IPS-NIHi7 (cell line): ENCODE measurements at regions not wholly inside any gene's neighbourhood (a gene's known extent, or its start where the extent isn't known, plus 50 kb on each side); places are given as distances from the start of the nearest gene placed in this dataset.

Experiments used
- DNase-seq: peaks from one replicate; pipeline ENCODE4 v3.0.0; 2012; ENCODE audit warnings: mixed read lengths; ENCODE audit errors: extremely low spot score

DNA sequence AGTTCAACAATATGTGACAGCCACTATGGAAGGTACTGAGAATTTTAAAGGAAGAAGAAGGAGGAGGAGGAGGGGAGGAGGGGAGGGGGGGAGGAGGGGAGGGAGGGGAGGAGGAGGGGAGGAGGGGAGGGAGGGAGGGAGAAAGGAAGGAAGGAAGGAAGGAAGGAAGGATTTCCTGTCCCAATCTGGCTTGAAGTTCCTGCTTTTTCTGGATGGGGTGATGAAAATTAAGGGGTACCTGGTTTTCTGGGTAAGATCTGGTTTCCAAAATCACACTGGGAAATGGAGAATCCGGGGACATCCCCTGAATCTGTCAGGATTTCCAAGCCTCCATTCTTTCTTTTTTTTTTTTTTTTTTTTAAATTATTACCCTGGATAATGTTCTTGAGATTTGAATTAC lies 271.8 kb downstream of the MTX2 start:
- no peak for DNase-seq

- DNase-seq: no peak
Measured at GRCh38 chr2:176542476-176542875, 273.2 kb downstream of the MTX2 start.

DNA sequence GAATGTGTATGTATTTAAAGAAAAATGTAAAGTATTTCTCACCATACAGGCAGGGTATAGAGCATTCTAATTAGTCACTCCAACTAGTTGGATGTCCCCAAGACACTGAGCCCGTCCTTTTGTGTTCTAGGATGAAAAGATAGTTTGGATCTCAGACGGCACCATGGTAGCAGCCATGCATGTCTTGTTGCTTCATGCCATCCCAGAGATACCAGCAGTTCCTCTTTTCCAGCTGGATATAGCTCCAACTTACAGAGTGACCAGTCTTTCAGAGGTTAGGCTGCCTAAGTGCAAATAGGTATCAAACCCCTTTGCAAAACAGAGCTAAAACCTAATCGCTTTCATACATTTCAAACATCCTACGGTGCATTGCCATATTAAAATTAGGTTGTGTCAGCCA lies 275.3 kb downstream of the MTX2 start:
- DNase-seq: no peak

DNA sequence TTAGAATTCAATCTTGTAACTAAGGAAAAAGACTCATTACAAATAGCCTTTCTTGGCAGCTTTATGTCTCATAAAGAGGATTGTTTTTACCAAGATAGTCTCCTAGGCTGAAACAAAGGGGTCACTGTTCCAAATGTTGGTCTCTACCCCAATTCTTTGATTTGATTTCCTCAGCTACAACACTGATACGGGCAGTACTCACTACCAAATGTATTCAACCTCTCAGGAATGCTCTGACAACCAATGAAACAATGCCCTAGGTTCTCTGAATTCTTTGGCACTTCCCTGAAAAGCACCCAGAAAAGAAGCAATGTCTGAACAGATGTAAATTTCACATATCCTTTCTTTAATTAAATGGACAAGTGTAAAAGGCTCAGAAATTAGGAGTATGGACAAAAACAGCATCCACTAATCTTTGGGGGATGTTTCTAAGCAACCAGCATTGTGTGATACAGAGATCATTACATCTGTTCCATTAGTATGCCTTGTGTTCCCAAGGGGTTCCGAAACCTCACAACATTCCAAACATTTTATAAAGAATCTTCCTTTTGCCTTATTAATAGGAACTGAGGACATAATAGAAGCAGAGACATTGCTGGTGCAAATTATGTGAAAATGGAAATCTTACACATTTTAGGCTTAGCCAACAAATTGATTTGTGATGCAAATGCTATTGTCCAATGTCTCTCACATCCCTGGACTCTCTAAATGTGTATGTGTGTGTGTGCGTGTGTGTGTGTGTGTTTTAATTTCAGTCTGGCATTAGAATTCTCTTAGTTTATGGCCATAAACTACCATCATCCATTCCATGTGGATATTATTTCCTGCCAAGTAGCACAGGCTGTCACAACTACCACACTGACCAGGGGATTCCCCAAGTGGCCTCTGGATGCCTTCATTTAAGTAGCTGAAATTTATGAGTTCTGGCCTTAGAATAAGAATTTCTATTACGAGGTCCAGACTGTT lies 276.0 kb downstream of the MTX2 start:
- DNase-seq: no peak

GRCh38 chr2:176546550-176546949 lies 277.3 kb downstream of the MTX2 start:
- DNase-seq: no peak

DNA sequence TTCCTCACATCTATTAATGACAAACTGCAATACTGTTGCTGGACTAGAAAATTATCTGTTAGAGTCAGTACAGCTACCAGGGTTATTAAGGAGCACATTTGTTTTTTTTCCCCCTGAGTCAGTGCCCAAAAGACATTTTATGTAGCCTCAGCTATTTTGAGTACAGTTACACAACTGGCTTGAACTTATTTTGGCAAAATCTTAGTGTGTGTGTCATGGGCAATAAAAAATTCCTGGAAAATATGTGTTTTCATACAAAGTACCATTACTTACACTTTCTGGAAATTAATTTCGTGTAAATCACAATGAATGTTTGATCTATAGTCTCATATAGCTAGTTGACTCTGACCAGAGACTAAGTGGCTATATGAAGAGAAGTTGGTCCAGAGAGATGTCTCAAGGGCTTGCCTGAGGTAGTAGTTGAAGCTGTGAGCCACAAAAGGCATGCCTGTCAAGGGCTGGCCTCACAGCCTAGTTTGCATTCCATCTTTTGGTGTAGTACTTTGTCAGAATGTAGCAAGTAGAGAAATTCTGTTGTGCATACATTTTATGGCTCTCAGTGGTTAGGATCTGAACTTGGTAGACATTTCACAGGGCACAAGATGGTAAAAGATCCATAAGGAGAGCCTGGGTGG lies 283.4 kb downstream of the MTX2 start:
- no peak for DNase-seq

GRCh38 chr2:176553685-176554100 lies 284.5 kb downstream of the MTX2 start:
- DNase-seq: peak; percentile 67

DNA sequence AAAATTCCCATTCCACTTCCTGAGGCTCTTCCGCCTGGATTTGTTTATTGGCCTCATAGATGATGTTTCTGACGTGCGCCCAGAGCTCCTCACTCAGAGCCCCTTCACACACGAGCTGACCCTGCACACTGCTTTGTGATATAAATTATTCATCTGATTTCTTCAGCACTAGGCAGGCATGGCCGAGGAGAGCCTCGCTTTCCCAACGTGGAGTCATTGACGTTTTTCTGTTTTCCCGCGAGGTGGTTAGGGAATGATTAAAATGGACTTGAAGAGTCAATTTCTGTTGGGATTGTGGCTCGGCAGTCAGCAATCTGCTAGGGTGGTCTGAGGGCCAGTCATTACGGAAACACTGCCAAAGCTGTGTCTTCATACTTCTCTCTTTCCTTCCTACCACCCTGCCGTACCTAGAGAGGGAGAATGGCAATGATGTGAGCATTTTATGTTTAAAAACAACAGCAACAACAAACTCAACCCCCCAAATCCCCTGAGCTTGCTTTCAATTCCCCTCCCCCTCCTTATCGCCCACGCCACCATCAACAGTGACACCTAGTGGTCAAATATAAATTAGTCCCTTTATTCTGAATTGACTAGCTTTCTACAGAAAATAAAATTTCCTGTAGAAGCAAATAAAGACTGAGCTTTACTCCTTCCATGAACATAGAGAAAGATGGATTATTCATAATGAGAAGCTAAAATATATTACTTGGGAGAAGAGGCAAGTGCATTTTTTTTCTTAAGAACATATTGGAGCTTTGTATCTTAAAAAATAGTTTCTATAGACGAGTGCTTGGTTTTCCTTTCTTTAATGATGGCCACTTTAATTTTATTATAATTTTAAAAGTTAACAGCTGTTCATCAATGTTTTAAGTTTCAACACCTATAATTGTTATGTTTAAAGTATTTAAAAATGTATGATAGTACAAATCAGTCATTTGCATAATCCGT lies 285.1 kb downstream of the MTX2 start:
- DNase-seq: peak; percentile 69

DNA sequence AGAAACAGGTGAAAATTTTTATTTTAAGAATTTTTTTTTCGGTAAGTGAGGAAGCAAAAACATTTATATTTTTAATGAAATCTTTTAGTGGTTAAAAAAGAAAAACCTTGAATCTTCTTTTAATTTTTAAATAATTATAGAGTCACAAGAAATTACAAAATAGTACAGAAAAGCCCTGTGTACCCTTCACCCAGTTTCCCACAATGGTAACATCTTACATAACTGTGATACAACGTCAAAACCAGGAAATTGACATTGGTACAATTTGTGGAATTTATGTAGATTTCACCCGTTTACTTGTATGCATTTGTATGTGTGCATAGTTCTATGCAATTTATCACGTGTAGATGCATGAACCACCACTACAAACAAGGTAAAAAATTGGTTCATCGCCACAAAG lies 285.9 kb downstream of the MTX2 start:
- no peak for DNase-seq

DNA sequence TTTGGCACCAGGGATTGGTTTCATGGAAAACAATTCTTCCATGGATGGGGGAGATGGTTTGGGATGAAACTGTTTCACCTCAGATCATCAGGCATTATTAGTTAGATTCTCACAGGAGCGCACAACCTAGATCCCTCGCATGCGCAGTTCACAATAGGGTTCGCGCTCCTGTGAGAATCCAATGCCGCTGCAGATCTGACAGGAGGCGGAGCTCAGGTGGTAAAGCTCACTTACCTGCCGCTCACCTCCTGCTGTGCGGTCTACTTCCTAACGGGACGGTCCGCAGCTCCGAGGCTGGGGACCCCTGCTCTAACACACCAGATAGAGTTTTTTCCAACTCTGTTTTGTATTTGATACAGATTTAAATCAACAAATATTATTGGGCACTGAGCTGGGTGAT lies 286.5 kb downstream of the MTX2 start:
- no peak for DNase-seq

GRCh38 chr2:176556373-176556772 lies 287.1 kb downstream of the MTX2 start:
- no peak for DNase-seq

GRCh38 chr2:176557821-176558220 lies 288.6 kb downstream of the MTX2 start:
- DNase-seq: no peak

DNA sequence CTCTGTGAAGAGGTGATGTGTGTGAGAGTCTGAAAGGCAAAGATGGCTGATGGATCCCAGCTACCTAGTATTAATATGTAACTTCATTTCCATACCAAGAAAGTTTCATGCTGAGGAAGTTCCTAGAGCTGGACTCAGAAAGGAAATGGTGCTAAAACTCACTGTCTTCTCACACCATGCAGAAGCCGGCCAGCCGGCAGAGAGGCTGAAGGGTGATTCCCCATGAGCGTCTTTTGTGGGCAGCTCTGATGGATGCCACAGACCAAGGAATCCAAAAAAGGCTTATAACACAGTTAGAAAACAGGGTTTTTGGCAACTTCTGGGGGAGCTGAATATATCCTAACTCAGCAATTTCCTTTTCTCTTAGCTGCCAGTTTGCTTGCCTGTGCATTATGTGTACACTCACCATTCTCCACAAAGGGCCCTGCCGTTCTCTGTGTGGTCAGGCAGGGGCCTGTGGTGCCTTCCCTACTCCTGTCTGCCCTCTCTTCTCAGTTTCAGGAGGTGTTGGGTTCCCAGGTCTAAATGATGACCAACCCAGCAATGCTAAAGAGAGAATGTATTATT lies 289.4 kb downstream of the MTX2 start:
- no peak for DNase-seq

DNA sequence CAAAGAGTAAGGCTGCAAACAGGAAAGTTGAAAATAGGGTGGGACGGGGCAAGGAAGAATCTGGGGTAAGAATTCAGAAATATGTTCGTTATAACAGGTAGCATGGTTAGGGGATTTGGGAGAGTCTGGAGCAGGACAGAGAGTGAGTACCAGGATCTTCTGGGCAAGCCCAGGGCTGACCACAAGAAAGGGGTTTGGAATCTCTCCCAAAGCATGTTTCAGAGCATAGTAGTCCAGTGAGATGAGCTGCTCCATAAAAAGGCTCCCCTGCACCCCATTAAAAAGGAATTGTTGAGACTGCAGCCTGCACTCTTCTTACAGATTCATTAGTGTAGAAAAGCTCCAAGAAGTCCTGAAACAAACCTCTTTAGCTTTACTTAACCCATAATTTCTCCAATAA lies 291.1 kb downstream of the MTX2 start:
- DNase-seq: no peak

- DNase-seq: no peak
Measured at GRCh38 chr2:176561706-176562105, 292.5 kb downstream of the MTX2 start.

GRCh38 chr2:176562359-176563078 lies 293.3 kb downstream of the MTX2 start:
- DNase-seq: no peak

GRCh38 chr2:176565641-176566323 lies 296.5 kb downstream of the MTX2 start:
- no peak for DNase-seq

- DNase-seq: no peak
Measured at GRCh38 chr2:176566496-176566895, 297.3 kb downstream of the MTX2 start.

- DNase-seq: no peak
Measured at GRCh38 chr2:176566961-176567360, 297.7 kb downstream of the MTX2 start.

GRCh38 chr2:176567361-176567760 lies 298.1 kb downstream of the MTX2 start:
- DNase-seq: no peak
